ENCODE measurements at regions not wholly inside any gene's neighbourhood (a gene's known extent, or its start where the extent isn't known, plus 50 kb on each side); places are given as distances from the start of the nearest gene placed in this dataset.

DNA sequence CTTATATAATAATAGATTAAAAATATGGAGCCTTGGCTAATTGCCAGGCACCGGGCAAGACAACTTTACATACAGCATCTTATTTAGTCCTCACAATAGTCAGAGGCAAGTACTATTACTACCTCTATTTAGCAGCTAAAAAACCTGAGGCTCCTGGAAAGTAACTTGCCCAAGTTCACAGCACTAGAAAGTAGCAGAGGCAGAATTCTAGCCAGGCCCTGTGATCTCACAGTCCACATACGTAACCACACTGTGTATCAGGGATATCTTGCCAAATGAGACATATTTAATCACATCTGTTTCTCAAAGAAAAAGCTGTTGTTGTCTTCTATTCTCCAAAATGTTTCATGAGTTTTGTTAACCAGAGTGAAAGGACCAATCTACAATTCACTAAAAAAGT, 378.5 kb downstream of the PLPP3 start:
- TF ChIP-seq, protein P1, sequence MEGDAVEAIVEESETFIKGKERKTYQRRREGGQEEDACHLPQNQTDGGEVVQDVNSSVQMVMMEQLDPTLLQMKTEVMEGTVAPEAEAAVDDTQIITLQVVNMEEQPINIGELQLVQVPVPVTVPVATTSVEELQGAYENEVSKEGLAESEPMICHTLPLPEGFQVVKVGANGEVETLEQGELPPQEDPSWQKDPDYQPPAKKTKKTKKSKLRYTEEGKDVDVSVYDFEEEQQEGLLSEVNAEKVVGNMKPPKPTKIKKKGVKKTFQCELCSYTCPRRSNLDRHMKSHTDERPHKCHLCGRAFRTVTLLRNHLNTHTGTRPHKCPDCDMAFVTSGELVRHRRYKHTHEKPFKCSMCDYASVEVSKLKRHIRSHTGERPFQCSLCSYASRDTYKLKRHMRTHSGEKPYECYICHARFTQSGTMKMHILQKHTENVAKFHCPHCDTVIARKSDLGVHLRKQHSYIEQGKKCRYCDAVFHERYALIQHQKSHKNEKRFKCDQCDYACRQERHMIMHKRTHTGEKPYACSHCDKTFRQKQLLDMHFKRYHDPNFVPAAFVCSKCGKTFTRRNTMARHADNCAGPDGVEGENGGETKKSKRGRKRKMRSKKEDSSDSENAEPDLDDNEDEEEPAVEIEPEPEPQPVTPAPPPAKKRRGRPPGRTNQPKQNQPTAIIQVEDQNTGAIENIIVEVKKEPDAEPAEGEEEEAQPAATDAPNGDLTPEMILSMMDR (IDR thresholded peaks at IDR 0.05), result no peak
- TF ChIP-seq POLR2A (IDR thresholded peaks at IDR 0.05) (no peak), EP300 (IDR thresholded peaks at IDR 0.05) (no peak)

Data from ovary (tissue), 3 donors.